ENCODE measurements at regions not wholly inside any gene's neighbourhood (a gene's known extent, or its start where the extent isn't known, plus 50 kb on each side); places are given as distances from the start of the nearest gene placed in this dataset.

DNA sequence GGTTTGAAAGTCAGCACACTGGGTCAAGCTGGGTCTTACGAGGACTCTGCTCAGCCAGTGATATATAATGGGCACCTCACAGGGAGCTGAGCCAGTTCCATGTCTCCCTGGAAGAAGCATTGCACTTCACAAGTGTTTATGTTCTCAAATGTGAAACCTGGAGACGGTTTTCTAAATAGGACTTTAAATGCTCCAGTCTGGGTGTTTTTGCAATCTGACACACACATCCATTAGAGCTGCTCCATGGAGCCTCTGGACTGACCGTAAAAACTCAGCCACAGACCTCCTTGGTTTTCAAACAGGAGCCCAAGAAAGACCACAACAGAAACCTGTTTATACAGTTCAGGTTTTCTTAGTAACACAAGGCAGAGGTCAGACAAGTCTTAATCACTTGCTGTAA, 201.3 kb upstream of the LRIG1 start:
- TF ChIP-seq, protein P1, sequence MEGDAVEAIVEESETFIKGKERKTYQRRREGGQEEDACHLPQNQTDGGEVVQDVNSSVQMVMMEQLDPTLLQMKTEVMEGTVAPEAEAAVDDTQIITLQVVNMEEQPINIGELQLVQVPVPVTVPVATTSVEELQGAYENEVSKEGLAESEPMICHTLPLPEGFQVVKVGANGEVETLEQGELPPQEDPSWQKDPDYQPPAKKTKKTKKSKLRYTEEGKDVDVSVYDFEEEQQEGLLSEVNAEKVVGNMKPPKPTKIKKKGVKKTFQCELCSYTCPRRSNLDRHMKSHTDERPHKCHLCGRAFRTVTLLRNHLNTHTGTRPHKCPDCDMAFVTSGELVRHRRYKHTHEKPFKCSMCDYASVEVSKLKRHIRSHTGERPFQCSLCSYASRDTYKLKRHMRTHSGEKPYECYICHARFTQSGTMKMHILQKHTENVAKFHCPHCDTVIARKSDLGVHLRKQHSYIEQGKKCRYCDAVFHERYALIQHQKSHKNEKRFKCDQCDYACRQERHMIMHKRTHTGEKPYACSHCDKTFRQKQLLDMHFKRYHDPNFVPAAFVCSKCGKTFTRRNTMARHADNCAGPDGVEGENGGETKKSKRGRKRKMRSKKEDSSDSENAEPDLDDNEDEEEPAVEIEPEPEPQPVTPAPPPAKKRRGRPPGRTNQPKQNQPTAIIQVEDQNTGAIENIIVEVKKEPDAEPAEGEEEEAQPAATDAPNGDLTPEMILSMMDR (conservative IDR thresholded peaks at IDR 0.05): no peak
- no peak overlapping the region for H3K27ac ChIP-seq

DNA sequence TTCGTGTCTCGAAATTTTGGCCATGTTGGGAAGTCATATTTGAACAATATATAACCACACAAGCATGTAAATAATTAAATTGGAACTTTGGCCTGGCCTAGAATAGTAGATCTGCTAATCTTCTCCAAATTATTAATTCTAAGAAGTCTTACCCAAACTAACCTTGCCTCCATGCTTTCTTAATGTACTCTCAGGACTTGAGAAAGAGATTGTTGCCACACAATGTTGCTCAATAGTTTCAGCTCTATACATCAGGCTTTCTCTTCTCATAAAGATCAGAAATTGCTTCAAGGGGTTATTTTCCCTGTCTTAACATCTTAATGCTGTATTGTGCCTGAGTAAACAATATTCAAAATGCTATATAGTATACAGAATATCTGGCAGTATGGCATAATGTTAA, 202.7 kb upstream of the LRIG1 start:
- H3K27ac ChIP-seq: no peak overlapping the region
- TF ChIP-seq, protein P1 (conservative IDR thresholded peaks at IDR 0.05): no peak

DNA sequence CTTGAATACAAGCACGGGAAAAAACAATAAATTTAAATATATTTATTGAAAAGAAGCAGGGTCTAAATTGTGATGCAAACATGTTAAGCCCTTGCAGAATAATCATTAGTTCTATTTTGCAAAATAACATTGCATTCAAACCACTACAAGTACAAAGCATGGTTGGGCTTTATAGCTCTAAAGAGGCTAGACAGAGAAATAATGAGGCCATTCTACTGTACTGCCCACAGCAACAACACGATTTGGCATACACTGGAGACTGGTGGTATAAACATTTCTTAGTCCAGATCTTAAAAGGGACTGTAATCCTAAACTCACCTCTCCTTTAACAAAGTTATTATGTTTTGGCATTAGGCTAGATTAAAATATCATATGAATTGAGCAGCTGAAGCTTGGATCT, 204.3 kb upstream of the LRIG1 start:
- H3K27ac ChIP-seq: no peak overlapping the region
- TF ChIP-seq, protein P1 (conservative IDR thresholded peaks at IDR 0.05): no peak

DNA sequence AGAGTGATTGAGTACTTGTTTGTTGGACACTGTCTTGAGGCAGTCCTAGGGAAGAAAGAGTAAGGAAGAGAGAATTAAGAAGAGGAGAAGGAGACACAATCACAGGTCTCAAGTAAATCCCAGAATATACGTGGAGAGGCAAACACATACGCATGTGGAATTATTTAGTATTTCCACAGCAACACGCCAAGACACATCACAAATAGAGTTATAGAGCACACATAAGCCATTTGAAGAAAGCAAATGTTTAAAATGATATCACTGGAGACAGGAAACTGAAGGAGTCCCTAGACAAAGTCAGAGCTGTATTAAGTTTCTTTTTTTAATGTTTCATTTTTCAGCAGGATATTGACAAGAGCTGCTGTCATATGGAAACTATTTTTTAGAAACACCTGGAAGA, 206.1 kb upstream of the LRIG1 start:
- TF ChIP-seq, protein P1 (conservative IDR thresholded peaks at IDR 0.05): no peak
- H3K27ac ChIP-seq: no peak overlapping the region

DNA sequence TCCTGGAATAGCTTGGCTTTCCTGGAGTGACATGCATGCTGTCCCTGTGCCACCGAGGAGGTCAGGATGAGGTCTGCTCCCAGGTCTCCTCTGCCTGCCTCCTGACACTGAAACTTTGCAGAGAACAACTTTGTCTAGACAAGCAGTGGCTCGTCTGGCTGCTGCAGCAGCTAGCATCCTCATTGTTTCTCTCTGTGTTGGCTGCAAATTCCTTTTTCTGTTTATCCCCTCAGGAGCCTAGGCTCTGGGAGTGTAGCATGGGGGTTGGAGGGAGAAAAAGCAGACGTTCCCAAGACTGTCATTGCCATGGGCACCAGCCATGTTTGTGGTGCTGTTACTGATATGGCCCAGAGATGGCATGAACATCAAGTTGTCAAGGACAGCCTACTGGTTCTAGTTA, 208.7 kb upstream of the LRIG1 start:
- TF ChIP-seq, protein P1 (conservative IDR thresholded peaks at IDR 0.05): no peak
- no peak overlapping the region for H3K27ac ChIP-seq

DNA sequence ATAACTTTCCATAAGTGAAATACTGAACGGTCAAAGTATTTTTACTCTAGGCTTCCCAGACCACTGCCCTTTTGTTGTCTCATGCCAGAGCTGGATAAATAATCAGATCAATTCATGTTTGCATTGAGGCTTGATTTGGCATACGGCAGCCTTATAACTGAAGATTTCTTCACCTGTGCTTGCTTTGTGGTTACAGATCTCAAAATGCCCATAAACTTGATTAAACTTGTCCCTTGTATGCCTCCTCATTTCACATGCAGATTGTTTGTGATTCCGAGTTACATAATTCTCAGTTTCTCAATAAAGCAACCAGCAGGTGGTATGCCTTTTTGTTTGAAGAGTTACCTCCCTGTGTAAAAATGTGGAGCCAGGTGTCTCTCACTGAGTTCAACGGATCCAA, 211.4 kb upstream of the LRIG1 start:
- H3K27ac ChIP-seq: no peak overlapping the region
- TF ChIP-seq, protein P1 (conservative IDR thresholded peaks at IDR 0.05): no peak

DNA sequence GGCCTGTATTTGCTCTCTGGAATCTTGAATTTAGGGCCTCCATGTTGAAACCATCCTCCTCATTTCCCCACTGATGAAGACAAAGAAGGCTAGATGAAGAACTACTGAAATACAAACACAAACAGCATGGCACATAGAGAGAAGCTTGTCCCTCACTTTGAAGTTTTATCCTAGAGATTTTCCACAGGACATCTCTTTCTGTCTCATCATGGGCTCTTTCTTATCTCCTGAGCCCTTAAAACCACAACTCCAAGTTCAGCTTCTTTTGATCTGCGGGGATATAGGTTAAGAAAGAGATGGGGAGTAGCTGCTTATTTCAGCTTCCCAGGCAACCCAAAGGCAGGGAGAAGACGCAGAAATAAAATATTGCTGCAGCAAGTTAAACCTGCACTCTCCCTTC, 213.1 kb upstream of the LRIG1 start:
- no peak overlapping the region for H3K27ac ChIP-seq
- TF ChIP-seq, protein P1 (conservative IDR thresholded peaks at IDR 0.05): no peak

DNA sequence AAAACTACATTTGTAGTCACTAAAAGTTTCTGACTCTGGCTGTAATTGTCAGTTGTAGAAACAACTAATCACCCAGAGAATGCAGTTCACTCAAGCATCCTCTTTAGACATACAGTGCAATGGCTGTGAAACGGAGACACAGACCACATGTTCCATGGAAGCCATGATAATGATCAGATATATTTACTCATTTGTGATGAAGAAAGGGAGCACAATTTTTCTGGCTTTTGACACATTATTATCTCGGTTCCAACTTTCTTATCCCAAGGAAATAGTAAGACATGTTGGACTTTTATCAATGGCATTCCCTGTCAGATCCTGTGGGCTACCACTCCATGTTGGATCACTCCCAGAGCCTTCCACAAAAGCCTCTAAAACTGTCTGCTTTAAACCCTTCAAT, 215.0 kb upstream of the LRIG1 start:
- H3K27ac ChIP-seq: no peak overlapping the region
- TF ChIP-seq, protein P1 (conservative IDR thresholded peaks at IDR 0.05): no peak

Measured in VCaP (cell line).